HG03439 (cell line): ENCODE measurements at regions not wholly inside any gene's neighbourhood (a gene's known extent, or its start where the extent isn't known, plus 50 kb on each side); places are given as distances from the start of the nearest gene placed in this dataset.
A peak's percentile ranks its signal among the peaks of the same experiment; 100 is the strongest.

ENCODE experiments used
- ATAC-seq: cut with Tn5 transposase; IDR thresholded peaks from one replicate; pipeline ENCODE4 v1.9.1; 2021; ENCODE audit warnings: mild to moderate bottlenecking, moderate library complexity; ENCODE audit not compliant: unreplicated experiment

DNA sequence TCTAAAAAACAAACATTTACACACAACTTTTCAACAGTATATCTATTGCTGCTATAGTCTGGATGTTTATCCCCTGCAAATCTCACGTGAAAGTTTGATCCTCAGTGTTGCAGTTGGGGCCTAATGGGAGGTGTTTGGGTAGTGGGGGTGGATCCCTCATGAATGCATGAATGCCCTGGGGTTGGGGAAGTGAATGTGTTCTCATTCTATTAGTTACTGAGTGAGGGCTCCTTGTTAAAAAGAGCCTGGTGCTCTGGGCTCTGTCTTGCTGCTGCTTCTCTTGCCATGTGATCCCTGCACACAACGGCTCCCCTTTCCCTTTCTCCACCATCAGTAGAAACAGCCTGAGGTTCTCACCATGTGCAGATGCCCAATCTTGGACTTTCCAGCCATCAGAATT lies 242.7 kb upstream of the HTR2A start:
- no peak for ATAC-seq

DNA sequence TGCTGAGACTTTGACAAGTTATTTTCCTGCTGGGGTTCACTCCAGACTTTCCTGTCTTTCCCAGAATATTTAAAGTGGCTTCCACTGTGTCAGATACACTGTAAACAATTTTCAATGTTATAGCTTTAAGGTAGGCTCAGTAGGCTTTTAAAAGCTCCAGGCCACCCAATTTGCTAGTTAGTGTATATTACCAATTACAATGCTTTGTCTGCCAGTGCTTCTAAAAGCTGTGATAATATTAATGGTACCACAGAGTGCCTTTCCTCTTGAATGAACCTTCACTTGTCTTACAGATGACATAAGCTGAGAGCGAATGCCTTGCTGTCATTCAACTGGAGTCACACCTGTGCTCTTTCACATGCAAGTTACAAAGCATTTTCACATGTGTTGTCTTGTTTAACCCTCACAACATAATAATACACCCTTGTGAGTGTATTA lies 239.7 kb upstream of the HTR2A start:
- no peak for ATAC-seq

DNA sequence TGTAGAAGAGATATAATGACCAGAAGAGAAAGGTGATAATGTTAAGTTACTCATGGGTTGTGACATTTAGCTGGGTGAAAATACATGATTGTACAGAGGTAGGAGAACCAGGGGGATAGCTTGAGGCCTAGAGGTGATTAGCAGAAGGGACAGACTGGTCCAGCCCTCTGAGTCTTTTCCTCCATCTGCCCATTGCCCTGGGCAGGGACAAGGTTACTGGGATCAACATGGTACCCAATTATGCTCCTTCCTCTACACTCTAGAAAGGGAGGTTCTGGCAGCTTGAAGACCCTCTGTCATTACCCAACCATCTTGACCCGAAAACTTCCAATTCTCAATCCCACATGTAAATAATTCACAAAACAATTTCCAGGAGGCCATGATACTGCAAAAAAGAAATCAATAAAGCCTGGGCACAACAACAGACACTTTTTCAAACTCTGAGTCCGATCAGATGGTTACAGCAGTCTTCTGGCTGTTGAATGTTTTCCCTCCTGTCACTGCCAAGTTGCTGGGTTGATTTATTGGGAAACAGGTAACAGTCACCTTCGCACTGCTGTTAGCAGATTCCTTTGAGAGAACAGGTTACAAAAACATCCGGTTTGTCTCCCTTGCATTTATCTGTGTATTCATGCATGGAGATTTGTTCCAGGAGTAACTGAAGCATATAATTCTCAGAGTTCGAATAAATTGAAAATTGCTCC lies 239.1 kb upstream of the HTR2A start:
- ATAC-seq = no peak

DNA sequence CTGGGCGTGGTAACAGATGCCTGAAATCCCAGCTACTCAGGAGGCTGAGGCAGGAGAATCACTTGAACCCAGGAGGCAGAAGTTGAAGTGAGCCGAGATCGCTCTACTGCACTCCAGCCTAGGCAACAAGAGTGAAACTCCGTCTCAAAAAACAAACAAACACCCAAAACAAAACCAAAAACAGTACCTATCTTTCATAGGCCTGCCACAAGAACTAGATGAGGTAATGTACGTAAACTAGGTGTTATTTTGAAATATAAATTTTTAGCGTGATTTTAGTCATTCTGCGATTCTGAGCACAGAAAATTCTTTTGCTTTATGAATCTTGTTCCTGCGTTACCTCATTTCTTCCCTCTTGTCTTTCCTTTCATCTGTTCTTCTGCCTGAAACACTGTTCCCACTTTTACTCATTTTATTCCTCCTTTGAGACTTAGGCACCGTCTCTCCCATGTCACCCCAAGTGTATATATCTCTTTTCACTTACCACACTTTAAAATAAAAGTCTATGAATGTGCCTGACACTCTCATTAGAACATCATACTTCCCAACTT lies 238.2 kb upstream of the HTR2A start:
- ATAC-seq = no peak

DNA sequence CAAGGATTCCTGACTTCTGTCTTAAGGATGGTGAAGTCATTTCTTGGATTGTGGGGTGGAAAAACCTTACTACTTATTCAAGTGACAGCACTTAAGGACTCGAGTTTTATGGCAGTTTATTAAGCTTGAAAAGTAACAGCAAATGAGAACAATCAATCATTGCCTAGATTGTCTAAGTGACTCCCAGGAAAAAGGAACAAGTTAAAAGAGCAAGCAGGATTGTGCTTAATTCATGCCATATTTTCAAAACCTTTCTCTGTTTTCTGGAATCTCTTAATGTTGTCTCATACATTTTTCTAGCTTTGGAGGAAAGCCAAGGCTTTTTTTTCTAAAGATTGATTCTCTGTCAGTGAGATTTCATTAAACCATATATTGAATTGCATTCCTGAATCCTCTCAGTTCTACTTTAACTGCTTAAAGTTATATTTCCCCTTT lies 236.2 kb upstream of the HTR2A start:
- ATAC-seq = no peak

DNA sequence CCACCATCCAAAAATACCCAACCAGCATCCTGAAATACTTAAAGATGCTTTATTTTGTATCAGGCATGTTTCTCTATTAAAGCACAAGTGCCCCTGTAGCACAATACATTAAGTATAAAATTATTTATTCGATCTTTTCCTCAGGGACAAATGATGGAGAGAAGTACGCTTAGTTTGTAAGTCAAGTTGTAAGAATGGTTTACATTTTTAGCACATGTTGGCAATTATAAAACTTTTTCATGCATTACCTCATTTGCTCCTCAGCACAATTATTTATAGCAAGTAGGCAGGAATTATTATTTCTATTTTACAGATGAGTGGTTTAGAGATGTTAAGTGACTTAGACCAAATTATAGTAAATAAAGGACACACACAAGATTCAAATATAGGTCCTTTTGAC lies 232.6 kb upstream of the HTR2A start:
- ATAC-seq = no peak

DNA sequence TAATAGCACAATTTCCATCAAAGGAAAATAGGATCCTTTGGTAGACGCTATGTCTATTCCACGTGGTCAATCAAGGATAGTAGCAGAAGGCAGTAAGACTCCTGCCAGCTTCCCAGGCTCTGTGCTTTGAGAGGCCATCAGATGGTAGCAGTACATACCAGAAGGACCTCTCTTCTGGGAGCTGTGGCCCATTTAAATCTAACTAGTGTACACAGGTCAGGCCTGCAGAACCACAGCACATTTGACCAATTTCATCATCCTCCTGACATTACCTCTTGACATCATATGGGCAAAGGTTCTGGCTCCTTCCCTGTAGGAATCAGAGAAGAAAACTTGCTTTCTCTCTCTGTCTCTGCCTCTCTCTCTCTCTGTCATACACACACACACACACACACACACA lies 229.6 kb upstream of the HTR2A start:
- no peak for ATAC-seq

DNA sequence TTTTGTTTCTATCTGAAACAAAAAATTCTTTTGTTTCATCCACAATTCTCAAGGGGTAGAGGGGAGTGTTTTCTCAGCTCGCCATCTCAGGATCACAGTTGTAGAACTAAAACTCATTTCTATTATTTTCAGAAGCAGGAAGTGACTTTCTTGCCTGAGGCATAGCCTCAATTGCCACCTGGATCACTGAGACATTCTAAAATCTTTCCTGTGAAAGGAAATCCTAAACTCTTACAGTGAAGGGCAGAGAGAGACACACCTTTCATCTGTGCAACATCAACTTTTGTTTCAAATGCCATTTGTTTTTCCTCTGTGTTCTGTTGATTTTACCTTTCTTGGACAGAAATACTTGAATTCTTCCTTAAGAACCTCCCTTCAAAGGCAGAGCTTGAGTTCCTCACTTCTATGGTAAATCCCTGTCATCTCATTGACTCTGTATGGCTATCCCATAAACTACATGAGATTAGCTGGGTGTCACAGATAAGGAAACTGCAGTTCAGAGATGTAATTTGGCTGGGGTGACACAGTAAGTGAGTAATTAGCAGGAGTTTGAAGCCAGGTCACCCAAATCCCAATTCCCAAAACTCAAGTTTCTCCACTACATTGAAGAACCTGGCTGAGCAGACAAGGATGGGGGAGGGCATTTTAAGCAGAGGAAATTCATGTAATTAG lies 224.4 kb upstream of the HTR2A start:
- ATAC-seq = no peak

DNA sequence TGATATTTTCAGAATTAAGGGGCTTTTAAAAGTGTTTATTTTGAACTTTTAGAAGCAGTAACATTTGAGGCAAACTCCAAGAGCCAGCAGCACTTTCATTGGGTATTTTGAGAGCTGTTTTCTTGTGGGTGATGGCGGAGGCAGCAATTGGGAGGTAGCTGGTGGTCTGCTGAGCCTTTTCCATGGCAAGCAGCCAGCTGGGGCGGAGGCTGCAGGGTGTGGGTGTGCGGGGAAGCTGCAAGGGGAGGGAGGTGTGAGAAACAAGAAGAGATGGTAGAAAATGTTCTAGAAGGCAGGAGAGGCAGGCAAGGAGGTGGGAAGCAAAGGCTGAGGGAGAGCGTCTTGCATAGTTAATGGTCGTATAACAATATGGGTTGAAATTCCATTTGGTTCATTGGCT lies 223.4 kb upstream of the HTR2A start:
- no peak for ATAC-seq

DNA sequence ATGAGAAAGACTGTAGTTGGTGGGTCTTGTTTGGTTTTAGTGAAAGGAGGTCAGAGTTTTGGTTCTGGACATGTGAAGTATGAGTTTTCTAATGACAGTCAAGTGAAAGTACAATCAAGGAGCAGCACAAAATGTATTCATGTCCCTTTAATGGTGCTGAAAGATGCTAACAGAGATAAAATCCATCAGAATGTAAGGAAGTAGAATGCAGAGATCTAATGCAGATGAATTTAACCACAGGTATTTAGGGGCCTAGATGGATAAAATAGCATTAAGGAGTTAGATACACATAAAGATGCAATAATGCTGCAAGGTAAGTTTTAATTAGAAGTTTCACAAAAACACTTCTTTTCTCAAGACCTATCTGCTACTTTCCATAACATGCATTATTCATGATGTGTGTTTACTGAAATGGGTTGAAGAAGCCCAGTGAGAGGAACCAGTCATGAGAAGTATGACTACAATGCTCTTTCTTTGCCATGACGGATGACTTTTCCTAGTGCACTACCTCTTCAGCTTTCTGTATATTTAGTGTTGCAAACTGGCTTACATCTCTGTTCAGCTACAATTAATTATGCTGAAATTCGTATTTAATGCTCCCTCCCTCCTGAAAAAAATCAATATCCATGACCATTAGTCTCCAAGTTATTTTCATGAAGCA lies 222.9 kb upstream of the HTR2A start:
- ATAC-seq = no peak

DNA sequence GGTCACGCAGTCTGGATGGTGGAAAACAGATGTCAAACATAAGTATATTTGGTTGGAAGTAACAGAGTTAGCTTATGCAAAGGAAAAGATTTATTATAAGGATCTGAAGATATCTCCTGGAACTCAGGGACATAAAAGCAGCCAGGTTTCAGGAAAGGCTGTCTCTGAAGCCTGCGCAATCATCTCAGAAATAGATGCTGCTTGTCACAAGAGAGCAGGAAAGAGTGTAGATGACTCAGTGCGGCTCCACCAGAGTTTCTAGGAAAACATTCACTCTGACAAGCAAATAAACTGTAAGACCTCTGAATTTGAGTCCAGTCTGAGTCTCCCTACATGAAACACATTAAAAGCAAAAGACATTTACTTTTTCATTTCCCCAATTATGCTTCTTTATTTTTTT lies 220.4 kb upstream of the HTR2A start:
- no peak for ATAC-seq

DNA sequence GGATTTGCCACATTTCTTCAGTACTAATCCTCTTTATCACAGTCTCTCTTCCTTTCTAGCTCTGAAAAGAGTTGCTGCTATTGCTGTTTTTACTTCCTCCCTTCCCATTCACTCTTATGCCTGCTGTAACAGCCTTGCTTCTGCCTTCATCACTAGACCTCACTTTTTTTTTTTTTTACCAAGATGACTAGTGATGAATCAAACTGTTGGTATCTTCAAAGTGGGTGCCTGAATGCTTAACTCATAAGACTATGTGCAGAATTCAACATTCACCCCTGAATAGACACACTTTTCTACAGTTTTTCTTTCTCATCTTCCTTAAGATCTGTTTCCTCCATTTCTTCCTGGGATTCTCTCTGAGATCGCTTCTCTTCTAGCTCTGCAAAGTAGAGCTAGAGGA lies 217.2 kb upstream of the HTR2A start:
- ATAC-seq = no peak

DNA sequence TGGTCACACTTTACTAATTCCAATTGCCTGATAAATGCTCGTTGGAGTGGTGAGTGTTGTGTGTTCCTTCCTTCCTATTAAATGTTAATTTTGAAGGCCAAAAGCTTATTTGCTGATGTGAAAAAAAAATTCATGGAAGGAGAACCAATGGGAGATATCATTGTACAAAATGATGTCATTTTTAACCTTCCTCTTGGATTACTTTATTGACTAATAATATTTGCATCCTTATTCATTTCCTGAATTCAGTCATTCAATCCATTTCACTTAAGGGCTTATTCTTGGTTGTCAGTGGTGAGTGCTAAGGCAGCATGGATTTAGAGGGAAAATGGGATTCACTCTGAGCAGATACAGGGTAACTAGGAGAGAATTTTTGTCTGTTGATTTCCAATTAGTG lies 216.0 kb upstream of the HTR2A start:
- ATAC-seq = no peak

DNA sequence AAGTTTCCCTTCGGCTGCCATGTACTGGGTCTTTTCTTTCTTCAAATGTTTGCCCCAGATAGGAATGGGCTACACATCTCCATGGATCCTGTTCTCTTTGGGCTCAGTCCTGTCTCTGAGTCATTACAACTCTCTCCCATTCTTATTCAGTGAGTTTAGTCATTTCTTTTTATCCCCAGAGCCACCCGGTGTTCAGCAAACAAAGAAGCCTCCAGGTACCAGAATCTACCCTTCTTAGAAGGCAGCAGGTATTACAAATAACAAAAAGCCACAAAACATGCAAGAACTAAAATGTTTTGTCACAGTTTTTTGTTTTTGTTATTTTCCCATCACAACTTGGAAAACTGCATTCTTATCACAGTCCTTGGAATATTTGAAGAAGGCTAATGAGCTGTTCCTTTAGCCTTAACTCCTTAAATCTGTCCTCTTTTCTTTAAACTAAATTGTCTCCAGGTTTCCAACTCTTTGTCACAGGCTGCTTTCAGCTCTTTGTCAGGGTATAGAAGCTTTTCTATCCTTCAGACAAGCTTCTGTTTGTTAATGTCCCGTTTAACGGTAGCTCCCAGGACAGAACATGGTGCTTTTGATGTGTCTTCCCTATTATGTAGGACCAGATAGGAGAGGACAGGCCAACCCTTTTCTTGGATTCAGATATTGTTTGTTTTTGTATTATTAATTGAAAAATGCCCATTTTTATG lies 215.5 kb upstream of the HTR2A start:
- no peak for ATAC-seq

DNA sequence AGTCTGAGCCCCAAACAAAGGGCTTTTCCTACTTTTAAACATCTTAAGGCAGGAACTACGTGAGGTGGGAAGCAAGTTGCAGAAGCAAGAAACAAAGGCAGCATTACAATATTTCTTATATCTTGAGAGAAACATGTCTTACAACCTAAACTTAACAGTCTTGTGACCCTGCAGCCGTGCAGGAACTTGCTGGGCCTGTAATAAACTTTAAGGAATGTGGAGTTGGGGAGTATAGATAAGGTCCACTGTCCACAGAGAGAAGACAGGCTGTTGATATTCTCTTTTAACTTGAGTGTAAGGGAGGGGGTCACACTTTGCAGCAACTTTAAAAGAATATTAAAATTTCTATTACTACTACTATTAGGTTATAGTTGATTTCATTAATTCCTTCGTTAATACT lies 214.6 kb upstream of the HTR2A start:
- no peak for ATAC-seq

DNA sequence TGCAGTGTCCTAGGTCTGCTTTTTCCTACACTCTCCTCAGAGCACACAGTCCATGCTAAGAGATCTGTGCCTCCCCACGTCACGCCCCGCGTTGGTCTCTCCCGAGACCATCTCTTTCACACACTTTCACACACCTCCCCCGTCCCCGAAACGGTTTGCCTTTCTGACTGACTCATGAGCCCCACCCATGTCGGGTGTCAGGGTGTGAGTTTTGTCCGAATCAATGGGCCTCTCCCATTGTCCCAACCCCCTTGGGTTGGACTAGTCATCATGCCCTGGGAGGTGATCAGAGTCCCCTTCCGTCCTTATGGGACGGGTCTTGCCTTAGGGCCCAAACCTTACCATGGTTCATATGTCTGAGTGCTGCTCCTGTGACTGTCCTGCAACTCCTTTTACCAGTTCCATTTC lies 214.0 kb upstream of the HTR2A start:
- ATAC-seq = no peak

DNA sequence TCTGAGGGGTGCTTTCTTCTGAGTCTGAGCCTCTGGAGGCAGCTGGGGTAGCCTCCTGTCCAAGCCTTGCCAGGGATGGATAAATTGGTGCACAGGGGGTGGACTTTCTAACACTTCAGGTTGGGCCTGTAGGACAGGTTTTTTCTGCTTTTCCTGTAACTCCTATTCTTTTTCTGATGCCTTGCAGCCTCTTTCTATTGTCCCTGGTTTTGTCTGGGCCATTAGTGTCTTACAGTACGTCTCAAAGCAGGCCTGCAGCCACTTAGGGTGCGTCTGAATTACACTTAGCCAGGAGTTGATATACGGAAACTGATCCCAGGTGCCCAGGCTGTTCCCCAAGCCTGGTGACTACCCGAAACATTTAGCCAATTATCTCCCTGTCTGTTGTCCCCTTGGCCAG lies 213.3 kb upstream of the HTR2A start:
- ATAC-seq = no peak

DNA sequence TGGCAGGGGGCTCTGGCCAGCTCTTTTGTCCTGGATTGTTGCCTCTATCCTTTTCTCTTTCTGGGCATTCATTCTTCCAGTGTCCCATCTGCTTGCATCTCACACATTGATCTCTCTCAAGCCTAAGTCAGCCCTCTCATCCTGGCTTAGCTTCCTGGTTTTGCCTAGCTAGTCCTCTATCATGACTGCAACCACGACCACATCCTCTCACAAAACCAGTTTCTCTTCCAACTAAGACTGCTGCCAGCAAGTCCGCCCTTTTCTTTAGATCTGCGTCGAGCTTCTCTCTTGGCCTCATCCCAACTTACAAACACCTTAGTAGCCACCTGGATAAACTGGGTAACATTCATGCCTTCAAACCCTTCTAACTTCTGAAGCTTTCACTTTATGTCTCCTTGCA lies 212.2 kb upstream of the HTR2A start:
- no peak for ATAC-seq

DNA sequence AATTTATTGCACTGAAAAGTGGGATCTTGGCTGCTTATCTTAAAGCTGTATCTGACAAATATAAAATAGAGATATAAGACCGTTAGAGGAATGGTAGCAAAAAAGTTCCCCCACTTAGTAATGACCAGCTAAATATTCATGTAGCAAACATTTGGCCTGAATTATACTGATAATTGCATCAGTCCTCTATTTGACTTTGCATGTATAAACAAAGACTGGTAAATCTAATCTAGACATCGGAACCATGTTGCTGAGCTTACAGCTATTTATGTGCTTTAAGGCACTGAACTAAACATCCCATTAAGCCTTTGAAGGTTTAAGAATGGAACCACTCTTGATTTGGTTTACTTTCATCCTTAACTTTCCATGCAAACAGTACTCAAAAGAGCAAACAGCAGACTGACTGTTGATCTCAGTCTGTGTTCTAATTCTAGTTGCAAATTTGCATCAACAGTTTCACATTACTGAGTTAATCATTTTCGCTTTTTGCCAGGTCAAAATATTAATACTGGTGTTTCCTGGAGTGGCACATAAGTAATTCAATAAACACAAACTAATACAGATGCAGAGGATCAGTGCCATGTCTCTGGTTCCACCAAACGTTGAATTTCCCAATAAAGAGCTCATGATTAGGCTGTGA lies 203.5 kb upstream of the HTR2A start:
- ATAC-seq = peak; percentile 89

DNA sequence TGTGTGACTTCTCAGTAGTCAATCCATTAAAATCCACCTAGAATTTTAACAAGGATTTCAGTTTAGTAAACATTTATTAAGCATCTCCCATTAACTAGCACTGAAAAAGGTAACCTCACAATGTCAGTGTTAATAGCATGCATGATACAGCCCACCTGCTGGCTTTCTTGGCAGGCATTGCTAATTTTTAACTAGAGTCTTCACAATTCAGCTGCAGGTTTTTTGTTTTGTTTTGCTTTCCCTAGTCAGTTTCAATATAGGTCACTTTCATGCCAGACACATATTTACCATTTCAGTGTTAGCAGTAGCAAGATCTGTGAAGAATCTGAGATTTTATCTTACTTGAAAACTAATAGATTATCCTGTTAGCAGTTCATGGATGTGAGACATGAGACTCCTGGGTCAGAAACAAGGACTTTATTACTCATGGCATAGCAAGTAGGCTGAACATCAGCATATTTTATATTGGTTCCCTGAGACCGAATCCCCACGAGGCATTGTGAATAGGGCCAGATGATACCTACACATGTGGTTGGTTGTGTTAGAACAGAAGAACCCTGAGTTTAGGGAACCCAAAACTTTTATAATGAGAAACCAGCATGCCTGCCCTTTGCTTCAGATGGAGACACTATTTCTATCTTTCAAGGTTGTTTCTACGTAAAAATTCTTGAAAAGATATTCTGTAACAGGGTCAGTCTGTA lies 198.0 kb upstream of the HTR2A start:
- ATAC-seq = peak; percentile 95
